Ishikawa (cell line): ENCODE measurements at regions not wholly inside any gene's neighbourhood (a gene's known extent, or its start where the extent isn't known, plus 50 kb on each side); places are given as distances from the start of the nearest gene placed in this dataset.

Source experiments
- EGR1 ChIP-seq: IDR thresholded peaks from 2 replicates; pipeline ENCODE4 v1.6.1; 2012
- YY1 ChIP-seq: IDR thresholded peaks from 2 replicates; pipeline ENCODE4 v1.6.1; 2012; ENCODE audit warnings: low read depth

GRCh38 chr1:87940421-87940820 lies 611.7 kb downstream of the LMO4 start:
- TF ChIP-seq EGR1, result no peak
- no peak for TF ChIP-seq YY1
